ENCODE measurements at regions not wholly inside any gene's neighbourhood (a gene's known extent, or its start where the extent isn't known, plus 50 kb on each side); places are given as distances from the start of the nearest gene placed in this dataset.

- no peak for DNase-seq
Observed at GRCh38 chr1:163821679-163822078, 499.9 kb downstream of the NUF2 start.

- no peak for DNase-seq
Observed at GRCh38 chr1:163823017-163823416, 501.3 kb downstream of the NUF2 start.

GRCh38 chr1:163824006-163824405, 502.3 kb downstream of the NUF2 start:
- DNase-seq, result no peak

GRCh38 chr1:163824490-163824889, 502.7 kb downstream of the NUF2 start:
- no peak for DNase-seq

- no peak for DNase-seq
Observed at GRCh38 chr1:163826500-163826899, 504.7 kb downstream of the NUF2 start.

GRCh38 chr1:163834778-163835177, 513.0 kb downstream of the NUF2 start:
- DNase-seq, result no peak

GRCh38 chr1:163836481-163836880, 514.7 kb downstream of the NUF2 start:
- no peak for DNase-seq

- DNase-seq, result no peak
Observed at GRCh38 chr1:163837206-163837605, 515.5 kb downstream of the NUF2 start.

- no peak for DNase-seq
Observed at GRCh38 chr1:163842571-163842970, 520.8 kb downstream of the NUF2 start.

GRCh38 chr1:163844459-163844858, 522.7 kb downstream of the NUF2 start:
- no peak for DNase-seq

- DNase-seq, result no peak
Observed at GRCh38 chr1:163845279-163845678, 523.5 kb downstream of the NUF2 start.

- DNase-seq, result no peak
Observed at GRCh38 chr1:163863731-163864130, 542.0 kb downstream of the NUF2 start.

- no peak for DNase-seq
Observed at GRCh38 chr1:163864207-163864606, 542.5 kb downstream of the NUF2 start.

GRCh38 chr1:163866564-163866963, 544.8 kb downstream of the NUF2 start:
- DNase-seq, result no peak

- DNase-seq, result no peak
Observed at GRCh38 chr1:163870666-163871065, 548.9 kb downstream of the NUF2 start.

GRCh38 chr1:163872067-163872466, 550.3 kb downstream of the NUF2 start:
- DNase-seq, result no peak

- DNase-seq, result no peak
Observed at GRCh38 chr1:163874070-163874469, 552.3 kb downstream of the NUF2 start.

- DNase-seq, result peak; percentile 38
Observed at GRCh38 chr1:163875200-163875926, 553.6 kb downstream of the NUF2 start.

- no peak for DNase-seq
Observed at GRCh38 chr1:163875927-163876320, 554.2 kb downstream of the NUF2 start.

- DNase-seq, result no peak
Observed at GRCh38 chr1:163876546-163876945, 554.8 kb downstream of the NUF2 start.

GRCh38 chr1:163877016-163877415, 555.3 kb downstream of the NUF2 start:
- no peak for DNase-seq

GRCh38 chr1:163885510-163885909, 563.8 kb downstream of the NUF2 start:
- DNase-seq, result no peak

- DNase-seq, result no peak
Observed at GRCh38 chr1:163896001-163896400, 574.2 kb downstream of the NUF2 start.

GRCh38 chr1:163897412-163898155, 575.8 kb downstream of the NUF2 start:
- peak; percentile 44 for DNase-seq

- DNase-seq, result no peak
Observed at GRCh38 chr1:163906283-163906682, 584.5 kb downstream of the NUF2 start.

Data from femur (tissue), 1 donor.